Caco-2 (cell line): ENCODE measurements at regions not wholly inside any gene's neighbourhood (a gene's known extent, or its start where the extent isn't known, plus 50 kb on each side); places are given as distances from the start of the nearest gene placed in this dataset.

Experiments used
- BruUV-seq: library from RNA; stranded (reverse); fragments of 400-500 nt; replicated peaks from 2 replicates; lab custom pipeline; 2021; lab: Mats Ljungman, UMichigan
- CTCF ChIA-PET: fragments of 300-600 bp; sonication (Branson Sonifier 250); formaldehyde crosslinking; loops from one replicate; lab custom pipeline; 2022; ENCODE audit warnings: antibody characterized with exemption; lab: Charles Lee
- POLR2A ChIA-PET: fragments of 300-600 bp; sonication (Branson Sonifier 250); formaldehyde crosslinking; loops from one replicate; lab custom pipeline; 2022; ENCODE audit warnings: antibody characterized with exemption; lab: Charles Lee
- DNase-seq, 2 experiments: peaks; one replicate each; pipeline versions ENCODE4 v3.0.0 to v3.0.0-alpha.2; 2020 to 2022
- H3K27me3 ChIP-seq: replicated peaks from 2 replicates; pipeline ENCODE4 v1.6.0; 2011; ENCODE audit warnings: low read length; ENCODE audit not compliant: control insufficient read depth, insufficient read depth
- H3K36me3 ChIP-seq: 2 replicates; pipeline ENCODE4 v1.5.1; 2011; ENCODE audit warnings: low read length; ENCODE audit not compliant: control insufficient read depth, insufficient read depth
- H3K4me1 ChIP-seq: fragments of 250-450 bp; sonication (Bioruptor Pico); 2 replicates; pipeline ENCODE4 v1.5.1; 2020; ENCODE audit warnings: mild to moderate bottlenecking
- H3K4me3 ChIP-seq: 2 replicates; pipeline ENCODE4 v1.5.1; 2011; ENCODE audit warnings: low read depth, mild to moderate bottlenecking, control low read depth, low read length
- H3K9me3 ChIP-seq: fragments of 250-450 bp; sonication (Bioruptor Pico); 2 replicates; pipeline ENCODE4 v1.5.1; 2020; ENCODE audit warnings: mild to moderate bottlenecking, moderate library complexity
- H3K27ac Mint-ChIP-seq: one replicate; pipeline ENCODE4 v1.8.0; 2022; ENCODE audit warnings: mixed read lengths; ENCODE audit not compliant: unreplicated experiment
- H3K27me3 Mint-ChIP-seq: one replicate; pipeline ENCODE4 v1.8.0; 2022; ENCODE audit warnings: mixed read lengths; ENCODE audit not compliant: insufficient read depth, unreplicated experiment
- H3K36me3 Mint-ChIP-seq: one replicate; pipeline ENCODE4 v1.8.0; 2022; ENCODE audit warnings: mild to moderate bottlenecking, mixed read lengths; ENCODE audit not compliant: insufficient read depth, unreplicated experiment
- H3K4me1 Mint-ChIP-seq: one replicate; pipeline ENCODE4 v1.8.0; 2022; ENCODE audit warnings: low read depth, mixed read lengths; ENCODE audit not compliant: unreplicated experiment
- H3K4me3 Mint-ChIP-seq: one replicate; pipeline ENCODE4 v1.8.0; 2022; ENCODE audit warnings: mild to moderate bottlenecking, moderate library complexity, mixed read lengths; ENCODE audit not compliant: unreplicated experiment
- H3K9me3 Mint-ChIP-seq: one replicate; pipeline ENCODE4 v1.8.0; 2022; ENCODE audit warnings: mixed read lengths; ENCODE audit not compliant: unreplicated experiment
- CTCF ChIP-seq, 2 experiments: fragments of 200-600 bp in 1 of 2; IDR thresholded peaks; 1 replicate in 1 of 2; 2 replicates in 1 of 2; pipeline versions ENCODE4 v1.5.1 to v1.8.0; 2011 to 2022; ENCODE audit warnings: antibody characterized with exemption in 1 of 2, control low read depth in 1 of 2, inconsistent platforms in 1 of 2, low read depth in 1 of 2, low read length in 1 of 2, mild to moderate bottlenecking in 1 of 2, moderate library complexity in 1 of 2; ENCODE audit not compliant: insufficient read depth in 1 of 2, severe bottlenecking in 1 of 2, unreplicated experiment in 1 of 2
- intact Hi-C: fragments of 100-400 bp; cut with micrococcal nuclease; formaldehyde crosslinking; loops from one replicate; pipeline ENCODE4 v1.10.0; 2022; ENCODE audit not compliant: unreplicated experiment

DNA sequence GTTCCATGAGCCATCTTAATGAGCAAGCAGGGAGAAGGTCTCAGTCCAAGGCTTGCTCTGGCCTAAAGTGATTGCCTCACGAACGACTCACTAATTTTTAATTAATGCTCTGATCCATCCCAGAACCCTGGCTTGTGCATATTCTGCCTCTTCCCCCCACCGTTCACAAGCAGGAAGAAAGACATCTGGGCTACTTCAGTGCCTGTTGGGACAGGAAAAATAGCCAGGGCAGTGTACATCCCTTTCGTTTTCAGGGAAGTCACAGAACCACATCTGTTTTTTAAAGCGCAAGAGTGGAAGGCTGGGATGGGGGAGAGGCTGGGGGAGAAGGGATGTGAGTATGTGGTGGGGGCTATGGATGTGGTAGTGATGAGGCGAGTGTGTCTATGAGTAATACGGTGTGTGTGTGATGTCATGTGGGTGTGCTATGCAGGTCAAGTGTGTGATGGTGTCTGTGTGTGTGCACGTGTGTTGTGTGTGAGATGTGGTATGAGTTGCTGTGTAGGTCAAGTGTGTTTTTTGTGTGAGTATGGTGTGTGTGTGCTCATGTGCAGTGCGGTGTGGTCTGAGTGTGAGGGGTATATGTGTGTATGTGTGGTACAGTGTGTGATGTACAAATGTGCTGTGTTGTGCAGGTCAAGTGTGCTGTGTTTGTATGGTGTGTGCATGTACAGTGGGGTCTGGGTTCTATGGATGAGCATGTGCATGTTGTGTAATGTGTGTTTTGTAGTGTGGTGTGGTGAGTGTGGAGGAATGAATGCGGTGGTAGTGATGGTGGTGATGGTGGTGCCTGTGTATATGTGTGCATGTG lies 64.9 kb upstream of the SYT6 start:
- peaks cover 5% of the 10 kb centered on the region for H3K27me3 Mint-ChIP-seq
- no peak overlapping the region for H3K27ac Mint-ChIP-seq
- ChIA-PET POLR2A (no interaction called here), CTCF (no interaction called here)
- H3K36me3 Mint-ChIP-seq = no peaks in the 10 kb centered on the region
- H3K4me3 Mint-ChIP-seq = no peak overlapping the region
- no peak for TF ChIP-seq CTCF (IDR thresholded peaks at IDR 0.05; ENCODE audit: insufficient read depth in 1 of 2, low read depth in 1 of 2, low read length in 1 of 2, severe bottlenecking in 1 of 2, unreplicated experiment in 1 of 2)
- DNase-seq = no peak
- H3K4me1 Mint-ChIP-seq = no peaks in the 10 kb centered on the region
- no peaks in the 10 kb centered on the region for H3K9me3 ChIP-seq
- no peaks in the 10 kb centered on the region for H3K36me3 ChIP-seq
- BruUV-seq = no TSS peak
- no peaks in the 10 kb centered on the region for H3K27me3 ChIP-seq
- H3K4me1 ChIP-seq = no peaks in the 10 kb centered on the region
- H3K9me3 Mint-ChIP-seq = no peaks in the 10 kb centered on the region
- H3K4me3 ChIP-seq = no peak overlapping the region
- intact Hi-C loops = loop anchor here (1.0 to 2.0 kb wide), 2 partner anchors 110 to 239 kb away; partner anchors contain the start of gene OLFML3

DNA sequence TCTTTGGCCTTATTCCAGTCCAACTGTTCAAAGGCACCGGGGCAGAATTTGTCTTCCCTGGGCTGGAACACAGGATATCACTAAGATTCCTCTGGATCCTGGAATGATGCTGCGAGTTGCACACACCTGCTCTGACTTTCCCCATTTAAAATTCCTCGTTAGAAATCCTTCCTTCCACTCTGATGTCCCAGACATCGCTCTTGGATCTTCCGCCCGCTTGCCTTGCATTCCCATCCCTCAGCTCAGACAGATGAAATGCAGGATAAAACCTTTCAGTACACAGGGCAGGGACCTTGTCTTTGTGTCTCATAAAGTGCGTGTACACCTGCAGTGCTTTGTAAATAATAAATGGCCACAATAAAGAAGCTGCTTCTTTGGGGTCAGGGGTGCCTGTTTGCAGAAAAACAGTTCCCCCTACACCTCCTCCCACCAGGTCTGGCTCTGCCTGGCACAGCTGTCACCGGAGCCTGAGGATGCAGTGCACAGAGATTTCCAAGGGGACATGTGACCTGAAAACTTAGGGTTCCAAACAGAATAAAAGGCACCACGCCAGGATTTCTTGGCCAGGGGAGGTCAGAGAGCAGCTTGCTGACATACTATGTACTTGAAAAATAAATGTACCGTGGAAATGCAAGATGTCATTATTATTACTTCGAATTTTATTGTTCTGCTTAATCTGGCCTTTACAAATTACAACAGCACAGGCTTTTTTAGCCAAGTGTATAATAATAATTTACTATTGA lies 62.9 kb upstream of the SYT6 start:
- H3K36me3 Mint-ChIP-seq = no peaks in the 10 kb centered on the region
- Histone ChIP-seq H3K4me1 (no peaks in the 10 kb centered on the region), H3K9me3 (no peaks in the 10 kb centered on the region), H3K36me3 (no peaks in the 10 kb centered on the region), H3K27me3 (no peaks in the 10 kb centered on the region), H3K4me3 (no peak overlapping the region)
- no peak overlapping the region for H3K4me3 Mint-ChIP-seq
- H3K27me3 Mint-ChIP-seq = peaks cover 13% of the 10 kb centered on the region
- no peak overlapping the region for H3K27ac Mint-ChIP-seq
- ChIA-PET CTCF (interaction anchor here (1.3 kb wide), 1 partner anchor 238 kb away, joined by 8 read pairs; no protein-coding TSS in a partner anchor), POLR2A (no interaction called here)
- no TSS peak for BruUV-seq
- no peak for TF ChIP-seq CTCF (IDR thresholded peaks at IDR 0.05; ENCODE audit: insufficient read depth in 1 of 2, low read depth in 1 of 2, low read length in 1 of 2, severe bottlenecking in 1 of 2, unreplicated experiment in 1 of 2)
- DNase-seq = no peak
- no peaks in the 10 kb centered on the region for H3K4me1 Mint-ChIP-seq
- no peaks in the 10 kb centered on the region for H3K9me3 Mint-ChIP-seq
- intact Hi-C loops = no loop called here

DNA sequence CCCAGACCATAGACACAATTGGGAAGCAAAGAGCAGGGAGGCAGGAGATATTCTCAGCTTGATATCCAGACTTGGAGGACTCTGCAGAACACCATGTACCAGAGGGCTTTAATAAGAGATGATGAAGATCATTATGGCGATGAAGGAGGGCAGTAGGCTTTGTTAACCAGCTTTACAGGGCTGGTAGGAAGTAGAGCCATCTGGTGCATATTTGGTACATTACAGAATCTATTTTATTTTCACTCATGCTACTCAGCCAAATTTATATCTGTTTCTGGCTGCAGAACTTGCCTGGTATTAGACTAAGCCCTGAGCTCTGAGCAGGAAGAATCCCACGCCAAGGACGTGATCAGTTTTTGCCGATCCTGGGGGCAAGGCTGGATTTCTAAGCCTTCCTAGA lies 61.8 kb upstream of the SYT6 start:
- Histone ChIP-seq H3K36me3 (no peaks in the 10 kb centered on the region), H3K4me1 (no peaks in the 10 kb centered on the region), H3K27me3 (no peaks in the 10 kb centered on the region), H3K9me3 (no peaks in the 10 kb centered on the region), H3K4me3 (no peak overlapping the region)
- CTCF ChIA-PET = no interaction called here
- H3K27me3 Mint-ChIP-seq = peaks cover 13% of the 10 kb centered on the region
- POLR2A ChIA-PET = no interaction called here
- no peaks in the 10 kb centered on the region for H3K4me1 Mint-ChIP-seq
- BruUV-seq = no TSS peak
- H3K4me3 Mint-ChIP-seq = no peak overlapping the region
- no peak for TF ChIP-seq CTCF (IDR thresholded peaks at IDR 0.05; ENCODE audit: insufficient read depth in 1 of 2, low read depth in 1 of 2, low read length in 1 of 2, severe bottlenecking in 1 of 2, unreplicated experiment in 1 of 2)
- H3K9me3 Mint-ChIP-seq = no peaks in the 10 kb centered on the region
- no peak for DNase-seq
- intact Hi-C loops = no loop called here
- no peaks in the 10 kb centered on the region for H3K36me3 Mint-ChIP-seq
- no peak overlapping the region for H3K27ac Mint-ChIP-seq
